ENCODE measurements at regions not wholly inside any gene's neighbourhood (a gene's known extent, or its start where the extent isn't known, plus 50 kb on each side); places are given as distances from the start of the nearest gene placed in this dataset.

DNA sequence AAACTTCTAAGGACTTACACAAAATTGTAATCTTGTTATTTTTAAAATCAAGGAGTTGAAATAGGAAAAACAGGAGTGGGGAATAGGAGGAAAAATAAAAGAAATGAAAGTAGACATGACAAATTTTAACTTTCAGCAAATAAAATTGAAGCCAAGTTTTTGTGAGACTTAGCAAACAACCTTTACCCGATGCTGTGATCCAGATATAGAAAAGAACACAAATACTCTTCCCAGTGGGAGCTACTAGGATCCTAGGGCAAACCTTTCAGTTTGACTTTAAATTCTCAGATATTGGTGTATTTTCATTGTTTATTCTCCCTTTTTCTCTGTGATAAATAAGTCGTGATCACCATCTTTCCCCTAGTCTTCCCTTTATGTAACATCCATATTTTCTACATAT, 968.7 kb upstream of the CITED2 start:
- TF ChIP-seq ZNF274 (IDR thresholded peaks at IDR 0.05; ENCODE audit: low read depth, low read length) (no peak), SUZ12 (IDR thresholded peaks at IDR 0.05; ENCODE audit: extremely low read depth, insufficient read depth, insufficient read length) (no peak), YY1 (IDR thresholded peaks at IDR 0.05; ENCODE audit: insufficient read depth, insufficient read length) (no peak)
